Neural progenitor cell (in vitro differentiated cells): ENCODE measurements at regions not wholly inside any gene's neighbourhood (a gene's known extent, or its start where the extent isn't known, plus 50 kb on each side); places are given as distances from the start of the nearest gene placed in this dataset.

Experiments used
- EZH2 ChIP-seq: fragments of 200-600 bp; sonication (generic); IDR thresholded peaks from 2 replicates; pipeline ENCODE4 v1.6.1; 2017; ENCODE audit warnings: antibody characterized with exemption, mild to moderate bottlenecking, moderate library complexity
- EZH2phosphoT487 ChIP-seq: fragments of 200-600 bp; sonication (generic); IDR thresholded peaks from 2 replicates; pipeline ENCODE4 v1.6.1; 2017; ENCODE audit warnings: antibody characterized with exemption
- TF ChIP-seq, protein P1 (sequence below): fragments of 200-600 bp; sonication (generic); IDR thresholded peaks from 2 replicates; pipeline ENCODE4 v1.5.1; 2017; ENCODE audit warnings: antibody characterized with exemption, mild to moderate bottlenecking

DNA sequence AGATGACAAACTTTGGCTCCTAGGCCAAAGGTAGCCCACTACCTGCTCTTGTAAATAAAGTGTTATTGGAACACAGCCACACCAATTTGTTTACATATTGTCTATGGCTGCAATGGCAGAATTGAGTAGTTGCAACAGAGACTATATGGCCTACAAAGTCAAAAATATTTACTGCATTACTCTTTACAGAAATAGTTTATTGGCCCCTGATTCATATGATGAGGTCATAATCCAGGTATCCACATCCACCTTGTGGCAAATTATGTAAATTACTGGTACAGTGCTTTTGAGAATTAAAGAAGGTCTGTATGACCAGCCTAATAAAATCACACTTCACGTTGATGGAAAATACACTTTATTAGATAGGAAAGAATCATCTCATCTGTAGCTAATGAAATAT is 337.0 kb upstream of the DDX53 start:
- TF ChIP-seq, protein P1, sequence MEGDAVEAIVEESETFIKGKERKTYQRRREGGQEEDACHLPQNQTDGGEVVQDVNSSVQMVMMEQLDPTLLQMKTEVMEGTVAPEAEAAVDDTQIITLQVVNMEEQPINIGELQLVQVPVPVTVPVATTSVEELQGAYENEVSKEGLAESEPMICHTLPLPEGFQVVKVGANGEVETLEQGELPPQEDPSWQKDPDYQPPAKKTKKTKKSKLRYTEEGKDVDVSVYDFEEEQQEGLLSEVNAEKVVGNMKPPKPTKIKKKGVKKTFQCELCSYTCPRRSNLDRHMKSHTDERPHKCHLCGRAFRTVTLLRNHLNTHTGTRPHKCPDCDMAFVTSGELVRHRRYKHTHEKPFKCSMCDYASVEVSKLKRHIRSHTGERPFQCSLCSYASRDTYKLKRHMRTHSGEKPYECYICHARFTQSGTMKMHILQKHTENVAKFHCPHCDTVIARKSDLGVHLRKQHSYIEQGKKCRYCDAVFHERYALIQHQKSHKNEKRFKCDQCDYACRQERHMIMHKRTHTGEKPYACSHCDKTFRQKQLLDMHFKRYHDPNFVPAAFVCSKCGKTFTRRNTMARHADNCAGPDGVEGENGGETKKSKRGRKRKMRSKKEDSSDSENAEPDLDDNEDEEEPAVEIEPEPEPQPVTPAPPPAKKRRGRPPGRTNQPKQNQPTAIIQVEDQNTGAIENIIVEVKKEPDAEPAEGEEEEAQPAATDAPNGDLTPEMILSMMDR: no peak
- TF ChIP-seq EZH2 (no peak), EZH2phosphoT487 (no peak)
